ENCODE measurements at regions not wholly inside any gene's neighbourhood (a gene's known extent, or its start where the extent isn't known, plus 50 kb on each side); places are given as distances from the start of the nearest gene placed in this dataset.
"Not testable (repeated sequence)": the region's sequence is repeated elsewhere in the genome, so short reads cannot be mapped to it uniquely, and the experiment has no call there.

GRCh38 chrX:121433289-121433688, 385.9 kb downstream of the GLUD2 start:
- no peak for DNase-seq (ENCODE audit: low read depth)

DNA sequence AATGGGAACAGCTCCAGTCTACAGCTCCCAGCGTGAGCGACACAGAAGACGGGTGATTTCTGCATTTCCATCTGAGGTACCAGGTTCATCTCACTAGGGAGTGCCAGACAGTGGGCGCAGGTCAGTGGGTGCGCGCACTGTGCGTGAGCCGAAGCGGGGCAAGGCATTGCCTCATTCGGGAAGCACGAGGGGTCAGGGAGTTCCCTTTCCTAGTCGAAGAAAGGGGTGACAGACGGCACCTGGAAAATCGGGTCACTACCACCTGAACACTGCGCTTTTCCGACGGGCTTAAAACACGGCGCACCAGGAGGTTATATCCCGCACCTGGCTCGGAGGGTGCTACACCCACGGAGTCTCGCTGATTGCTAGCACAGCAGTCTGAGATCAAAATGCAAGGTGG, 390.3 kb downstream of the GLUD2 start:
- not testable (repeated sequence) for DNase-seq (ENCODE audit: low read depth)

- no peak for DNase-seq (ENCODE audit: low read depth)
Observed at GRCh38 chrX:121455890-121456289, 408.5 kb downstream of the GLUD2 start.

GRCh38 chrX:121456315-121456714, 408.9 kb downstream of the GLUD2 start:
- DNase-seq (ENCODE audit: low read depth) = no peak

DNA sequence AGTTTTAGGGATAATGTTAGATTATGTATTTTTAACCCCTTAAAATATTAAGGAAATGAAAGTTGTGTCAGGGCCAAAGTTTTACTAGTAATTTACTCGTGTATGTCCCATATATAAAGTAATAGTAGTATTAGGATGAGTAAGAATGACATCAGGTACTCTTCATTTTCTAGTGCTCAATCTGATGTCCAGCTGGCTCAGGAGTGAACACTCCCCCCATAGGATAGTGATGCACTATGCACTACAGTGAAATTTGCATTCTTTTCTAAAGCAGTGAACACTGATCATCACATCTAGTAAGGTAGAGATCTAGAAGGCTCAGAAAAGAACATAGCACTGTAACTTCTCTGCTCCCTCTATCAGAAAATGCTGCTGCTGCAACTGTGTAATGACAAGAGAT, 409.7 kb downstream of the GLUD2 start:
- DNase-seq (ENCODE audit: low read depth) = no peak

- DNase-seq (ENCODE audit: low read depth) = no peak
Observed at GRCh38 chrX:121479406-121479805, 432.0 kb downstream of the GLUD2 start.

- peak; percentile 10 for DNase-seq (ENCODE audit: low read depth)
Observed at GRCh38 chrX:121496966-121497365, 449.6 kb downstream of the GLUD2 start.

DNA sequence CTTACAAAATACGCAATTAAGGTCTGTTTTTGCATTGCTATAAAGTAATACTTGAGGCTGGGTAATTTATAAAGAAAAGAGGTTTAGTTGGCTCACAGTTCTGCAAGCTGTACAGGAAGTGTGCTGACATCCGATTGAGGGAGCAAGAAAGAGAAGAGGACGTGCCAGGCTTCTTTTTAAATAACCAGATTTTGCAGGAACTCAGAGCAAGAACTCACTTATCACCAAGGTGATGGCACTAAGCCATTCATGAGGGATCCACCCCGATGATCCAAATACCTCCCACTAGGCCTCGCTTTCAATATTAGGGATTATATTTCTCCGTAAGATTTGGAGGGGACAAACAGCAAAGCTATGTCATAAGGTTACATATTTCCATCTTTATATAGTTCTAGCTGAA, 456.7 kb downstream of the GLUD2 start:
- DNase-seq (ENCODE audit: low read depth) = no peak

DNA sequence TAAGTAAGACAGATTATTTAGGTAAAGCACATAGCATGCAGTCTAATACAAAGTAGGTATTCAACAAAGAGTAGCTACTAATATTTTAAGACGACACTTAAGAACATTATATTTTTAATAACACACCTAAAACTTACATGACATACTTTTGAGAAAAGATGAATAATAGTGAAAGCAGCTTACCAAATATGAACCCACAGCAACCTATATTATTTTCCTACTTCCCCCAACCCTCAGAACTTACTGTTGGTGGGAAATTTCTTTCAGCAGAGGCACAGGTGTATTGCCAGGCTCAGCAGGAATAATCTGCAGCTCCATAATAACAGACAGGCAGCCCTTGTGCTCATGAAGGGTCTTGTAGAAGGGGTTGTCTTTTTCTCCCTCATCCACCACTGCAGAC, 498.9 kb downstream of the GLUD2 start:
- no peak for DNase-seq (ENCODE audit: low read depth)

DNA sequence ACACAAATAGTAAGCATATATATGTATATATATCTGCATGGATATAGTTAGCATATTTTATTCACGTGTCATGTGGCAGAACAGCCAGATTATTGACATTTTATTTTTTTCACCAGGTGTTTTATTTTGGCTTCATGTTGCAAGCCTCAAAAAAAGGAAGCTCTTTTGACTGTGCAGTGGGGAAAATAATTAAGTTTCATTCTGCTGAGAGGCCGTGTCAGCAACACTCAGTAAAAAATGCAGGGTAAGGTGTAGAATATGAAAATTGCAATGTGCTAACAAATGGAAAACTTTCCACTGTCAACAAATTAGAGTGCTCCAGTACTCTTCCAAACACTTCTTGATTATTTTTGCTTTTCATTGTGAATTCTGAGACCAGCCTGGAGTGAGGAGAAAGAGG, 511.5 kb downstream of the GLUD2 start:
- DNase-seq (ENCODE audit: low read depth) = no peak

DNA sequence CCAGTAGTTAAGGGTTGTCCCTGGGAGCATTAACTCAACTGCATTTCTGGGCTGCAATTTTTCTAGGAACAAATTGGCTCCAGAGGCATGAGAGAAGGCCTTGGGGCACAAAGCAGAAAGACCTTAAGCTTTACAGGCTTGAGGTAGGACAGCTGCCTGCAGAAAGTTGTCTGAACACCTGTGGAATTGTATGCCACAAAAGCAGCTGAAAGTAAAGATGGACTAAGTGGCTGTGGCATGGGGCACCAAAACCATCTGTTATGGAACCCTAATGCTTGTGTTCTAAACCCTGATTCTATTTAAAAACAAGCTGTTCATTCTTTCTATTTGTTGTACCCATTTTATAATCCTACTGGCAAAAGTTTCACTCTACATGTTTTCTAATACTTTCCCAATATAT, 515.2 kb downstream of the GLUD2 start:
- no peak for DNase-seq (ENCODE audit: low read depth)

DNA sequence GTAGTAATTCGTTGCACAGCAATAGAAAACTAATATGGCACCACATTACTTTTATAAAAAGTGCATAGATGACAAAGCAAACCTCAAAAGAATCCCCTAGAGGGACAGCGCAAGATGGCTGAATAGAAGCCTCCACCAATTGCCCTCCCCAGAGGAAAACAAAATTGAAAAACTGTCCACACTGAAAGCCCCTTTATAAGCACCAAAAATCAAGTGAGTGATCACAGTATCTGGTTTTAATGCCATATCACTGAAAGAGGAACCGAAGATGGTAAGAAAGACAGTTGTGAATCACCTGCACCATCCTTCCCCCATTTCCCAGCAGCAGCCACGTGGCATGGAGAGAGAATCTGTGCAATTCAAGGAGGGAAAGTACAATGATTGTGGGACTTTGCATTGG, 522.2 kb downstream of the GLUD2 start:
- no peak for DNase-seq (ENCODE audit: low read depth)

GRCh38 chrX:121570072-121570841, 522.8 kb downstream of the GLUD2 start:
- DNase-seq (ENCODE audit: low read depth) = no peak

DNA sequence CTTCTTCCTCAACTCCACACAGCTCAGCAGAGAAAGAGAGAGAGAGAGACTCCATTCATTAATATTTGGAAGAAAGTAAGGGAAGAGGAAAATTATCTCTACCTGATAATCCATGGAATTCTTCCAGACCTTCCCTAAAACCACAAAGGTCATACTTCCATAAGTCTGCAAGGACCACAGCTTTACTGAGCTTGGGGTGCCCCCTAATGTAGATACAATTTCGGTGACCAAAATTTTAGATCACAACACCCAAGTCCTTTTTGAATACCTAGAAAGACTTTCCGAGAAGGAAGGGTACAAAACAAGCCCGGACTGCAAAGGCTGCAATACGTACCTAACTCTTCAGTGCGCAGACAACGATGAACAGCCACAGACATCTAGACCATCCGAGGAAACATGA, 523.9 kb downstream of the GLUD2 start:
- DNase-seq (ENCODE audit: low read depth) = no peak

- not testable (repeated sequence) for DNase-seq (ENCODE audit: low read depth)
Observed at GRCh38 chrX:121574384-121574783, 527.0 kb downstream of the GLUD2 start.

- no peak for DNase-seq (ENCODE audit: low read depth)
Observed at GRCh38 chrX:121579016-121579760, 531.8 kb downstream of the GLUD2 start.

DNA sequence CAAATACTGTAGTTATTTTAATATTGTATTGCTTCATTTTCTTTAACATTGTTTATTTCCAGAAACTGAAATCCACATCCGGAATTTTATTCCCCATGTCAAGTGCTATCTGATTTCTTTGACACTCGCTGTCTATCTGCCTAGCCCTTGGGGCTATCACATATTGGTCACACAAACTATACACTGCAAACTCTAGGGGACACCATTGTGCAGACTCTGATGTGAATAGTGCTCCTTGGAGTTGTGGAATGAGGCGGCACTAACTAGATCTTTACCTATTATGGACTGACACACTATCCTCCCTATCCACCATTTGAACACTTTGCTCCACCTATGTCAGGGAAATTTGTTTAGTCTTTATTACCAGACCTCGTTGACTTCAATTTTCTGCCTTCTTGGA, 534.5 kb downstream of the GLUD2 start:
- no peak for DNase-seq (ENCODE audit: low read depth)

DNA sequence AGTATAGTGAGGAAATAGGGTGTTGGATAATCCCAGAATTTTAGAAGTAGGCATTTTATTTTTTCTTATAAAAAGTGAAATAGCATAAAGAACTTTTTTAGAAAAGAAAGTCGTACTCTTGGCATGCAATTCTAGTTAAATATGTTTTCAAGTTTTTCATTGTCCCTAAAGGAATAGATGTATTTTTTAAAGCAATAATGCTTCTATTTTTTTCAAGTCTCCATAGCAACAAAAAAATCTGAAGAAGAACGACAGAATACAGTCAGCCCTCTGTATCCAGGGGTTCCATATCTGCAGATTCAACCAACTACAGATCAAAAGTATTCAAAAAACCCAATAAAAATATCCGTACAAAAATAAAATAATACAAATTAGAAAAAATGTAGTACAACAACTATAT, 538.2 kb downstream of the GLUD2 start:
- DNase-seq (ENCODE audit: low read depth) = no peak

GRCh38 chrX:121592884-121593283, 545.5 kb downstream of the GLUD2 start:
- DNase-seq (ENCODE audit: low read depth) = no peak

- no peak for DNase-seq (ENCODE audit: low read depth)
Observed at GRCh38 chrX:121598356-121598755, 550.9 kb downstream of the GLUD2 start.

GRCh38 chrX:121635141-121635540, 587.7 kb downstream of the GLUD2 start:
- peak; percentile 14 for DNase-seq (ENCODE audit: low read depth)

- DNase-seq (ENCODE audit: low read depth) = no peak
Observed at GRCh38 chrX:121639781-121640180, 592.4 kb downstream of the GLUD2 start.

- DNase-seq (ENCODE audit: low read depth) = peak; percentile 56
Observed at GRCh38 chrX:121641560-121641959, 594.1 kb downstream of the GLUD2 start.

DNA sequence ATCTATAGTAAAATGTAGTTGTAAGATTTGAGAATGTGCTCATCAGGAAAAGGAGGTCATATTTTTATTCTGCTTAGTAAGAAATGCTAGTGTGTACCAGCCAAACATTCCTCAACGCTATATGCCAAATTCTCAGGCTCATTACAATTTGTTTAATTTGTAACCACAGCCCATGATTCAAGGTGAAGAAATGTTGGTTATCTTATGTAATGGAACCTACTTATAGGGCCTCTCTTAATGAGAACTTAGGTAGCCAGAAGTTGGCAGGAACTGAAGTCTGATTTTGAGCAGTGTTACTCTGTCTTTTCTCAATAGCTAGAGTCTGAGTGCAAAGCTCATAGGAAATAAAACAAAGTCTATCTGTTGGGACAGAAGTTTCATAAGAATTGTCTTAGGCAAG, 595.0 kb downstream of the GLUD2 start:
- peak; percentile 24 for DNase-seq (ENCODE audit: low read depth)
